SU-DHL-6 (cell line): ENCODE measurements at regions not wholly inside any gene's neighbourhood (a gene's known extent, or its start where the extent isn't known, plus 50 kb on each side); places are given as distances from the start of the nearest gene placed in this dataset.

Experiments used
- H2AFZ ChIP-seq: fragments of 200-600 bp; sonication (generic); 2 replicates; pipeline ENCODE4 v1.6.1; 2014; ENCODE audit warnings: low read depth, mild to moderate bottlenecking, moderate library complexity, mixed read lengths, antibody characterized with exemption, low read length; ENCODE audit not compliant: severe bottlenecking
- H3F3A ChIP-seq: fragments of 200-600 bp; shearing (Covaris generic); 2 replicates; pipeline ENCODE4 v1.6.0; 2016; ENCODE audit warnings: antibody characterized with exemption, mild to moderate bottlenecking; ENCODE audit not compliant: insufficient read depth
- H3K27ac ChIP-seq: fragments of 200-600 bp; sonication (generic); 2 replicates; pipeline ENCODE4 v1.5.1; 2016; ENCODE audit warnings: low read depth, mild to moderate bottlenecking, low read length, moderate library complexity, mixed read lengths
- H3K27me3 ChIP-seq: fragments of 200-600 bp; sonication (generic), shearing (Covaris generic); 2 replicates; pipeline ENCODE4 v1.6.0; 2014; ENCODE audit warnings: mild to moderate bottlenecking, low read length
- H3K36me3 ChIP-seq: fragments of 200-600 bp; sonication (generic); 2 replicates; pipeline ENCODE4 v1.6.1; 2014; ENCODE audit warnings: mild to moderate bottlenecking, low read length, mixed read lengths
- H3K4me2 ChIP-seq: fragments of 300-600, 200-600 bp; shearing (Covaris generic), sonication (generic); 2 replicates; pipeline ENCODE4 v1.6.0; 2014; ENCODE audit warnings: low read length, low read depth, mild to moderate bottlenecking; ENCODE audit not compliant: poor library complexity, severe bottlenecking
- H3K4me3 ChIP-seq: fragments of 200-600 bp; sonication (generic); 2 replicates; pipeline ENCODE4 v1.5.1; 2014; ENCODE audit warnings: antibody characterized with exemption, low read length, mild to moderate bottlenecking, mixed read lengths; ENCODE audit not compliant: insufficient read depth, poor library complexity, severe bottlenecking
- H3K79me2 ChIP-seq: fragments of 200-600 bp; sonication (generic); 2 replicates; pipeline ENCODE4 v1.6.1; 2014; ENCODE audit warnings: mild to moderate bottlenecking, low read length, moderate library complexity; ENCODE audit not compliant: insufficient read depth
- H3K9ac ChIP-seq: fragments of 200-600 bp; sonication (generic); 2 replicates; pipeline ENCODE4 v1.7.0; 2014; ENCODE audit warnings: mild to moderate bottlenecking, low read length
- H3K9me2 ChIP-seq: fragments of 200-600 bp; sonication (generic); replicated peaks from 2 replicates; pipeline ENCODE4 v1.6.1; 2014; ENCODE audit warnings: low read length; ENCODE audit not compliant: insufficient read depth
- H3K9me3 ChIP-seq: fragments of 200-600 bp; sonication (generic); 2 replicates; pipeline ENCODE4 v1.6.1; 2014; ENCODE audit warnings: low read length, mixed read lengths; ENCODE audit not compliant: insufficient read depth
- H4K20me1 ChIP-seq: fragments of 200-600 bp; sonication (generic); 2 replicates; pipeline ENCODE4 v1.6.1; 2014; ENCODE audit warnings: low read depth, mild to moderate bottlenecking, antibody characterized with exemption, low read length, moderate library complexity, mixed read lengths
- EZH2phosphoT487 ChIP-seq: fragments of 200-600 bp; sonication (generic), shearing (Covaris generic); conservative IDR thresholded peaks from 2 replicates; pipeline ENCODE4 v1.6.1; 2018; ENCODE audit warnings: mild to moderate bottlenecking, antibody characterized with exemption, low read length, moderate library complexity, mixed read lengths
- TF ChIP-seq, protein P1 (sequence below): fragments of 200-600 bp; sonication (generic); IDR thresholded peaks from one replicate; pipeline ENCODE4 v1.5.1; 2017; ENCODE audit warnings: antibody characterized with exemption, mild to moderate bottlenecking, low read length, moderate library complexity; ENCODE audit not compliant: insufficient read depth, poor library complexity, severe bottlenecking

DNA sequence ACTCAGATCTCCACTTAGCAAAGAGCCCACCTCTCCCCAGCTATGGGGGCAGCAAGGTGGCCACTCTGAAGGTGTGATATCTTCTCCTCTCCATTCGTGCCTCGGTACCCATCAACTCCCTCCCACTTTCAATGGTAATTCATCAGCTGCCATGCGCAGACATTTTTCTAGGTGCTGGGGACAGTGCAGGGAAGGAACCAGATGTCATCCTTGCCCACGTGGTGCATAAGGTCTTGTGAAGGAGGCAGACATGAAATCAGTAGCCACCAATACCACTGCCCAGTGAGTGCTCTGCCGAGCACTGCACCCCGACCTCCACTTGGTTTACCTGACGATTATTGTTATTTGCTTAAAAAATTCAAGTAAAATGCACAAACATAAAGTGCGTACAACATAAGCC lies 76.3 kb upstream of the CSF3R start:
- no peaks in the 10 kb centered on the region for H3K36me3 ChIP-seq

DNA sequence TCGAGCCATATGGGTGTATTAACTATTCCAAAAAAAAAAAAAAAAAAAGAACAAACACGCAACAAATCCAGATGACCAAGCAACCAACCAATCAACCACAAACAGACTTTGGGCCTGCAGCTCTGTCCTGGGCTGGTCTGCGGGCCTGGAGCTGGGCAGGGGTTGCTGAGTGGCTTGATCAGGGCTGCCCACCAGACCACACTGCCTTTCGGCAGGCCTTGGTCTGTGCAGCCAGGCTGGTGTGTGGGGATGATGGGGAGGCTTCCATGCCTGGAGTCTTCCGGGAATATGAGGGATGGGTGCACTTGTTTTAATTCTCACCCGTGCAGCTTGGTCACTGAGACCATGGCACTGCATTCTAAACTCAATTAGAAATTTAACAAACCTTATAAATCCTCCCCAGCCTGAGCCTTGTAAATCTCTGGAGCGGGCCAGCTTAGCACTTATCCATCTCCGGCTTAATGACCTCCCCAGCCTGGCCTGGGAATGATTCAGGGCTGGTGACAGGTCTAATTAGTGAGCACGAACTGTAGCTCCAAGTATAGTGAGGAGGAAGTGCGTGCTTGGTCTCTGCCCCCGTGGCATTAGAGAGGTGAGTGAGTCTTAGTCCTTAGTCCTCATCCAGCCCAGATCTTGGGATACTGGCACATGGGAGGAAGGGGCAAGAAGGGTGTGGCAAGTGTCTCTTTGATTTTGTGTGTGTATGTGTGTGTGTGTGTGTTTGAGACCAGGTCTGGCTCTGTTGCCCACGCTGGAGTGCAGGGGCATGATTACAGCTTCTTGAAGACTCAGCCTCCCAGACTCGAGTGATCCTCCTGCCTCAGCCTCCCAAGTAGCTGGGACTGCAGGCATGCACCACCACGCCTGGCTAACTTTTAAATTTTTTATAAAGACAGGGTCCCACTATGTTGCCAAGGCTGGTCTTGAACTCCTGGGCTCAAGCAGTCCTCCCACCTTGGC lies 74.6 kb upstream of the CSF3R start:
- no peaks in the 10 kb centered on the region for H3K9me2 ChIP-seq
- H3K9ac ChIP-seq: no peak overlapping the region
- no peak overlapping the region for H3K4me3 ChIP-seq
- H2AFZ ChIP-seq: no peak overlapping the region
- no peaks in the 10 kb centered on the region for H3F3A ChIP-seq
- H3K9me3 ChIP-seq: no peaks in the 10 kb centered on the region
- no peaks in the 10 kb centered on the region for H4K20me1 ChIP-seq
- H3K27me3 ChIP-seq: no peaks in the 10 kb centered on the region
- H3K36me3 ChIP-seq: no peaks in the 10 kb centered on the region
- H3K27ac ChIP-seq: no peak overlapping the region
- no peak for TF ChIP-seq EZH2phosphoT487
- TF ChIP-seq, protein P1, sequence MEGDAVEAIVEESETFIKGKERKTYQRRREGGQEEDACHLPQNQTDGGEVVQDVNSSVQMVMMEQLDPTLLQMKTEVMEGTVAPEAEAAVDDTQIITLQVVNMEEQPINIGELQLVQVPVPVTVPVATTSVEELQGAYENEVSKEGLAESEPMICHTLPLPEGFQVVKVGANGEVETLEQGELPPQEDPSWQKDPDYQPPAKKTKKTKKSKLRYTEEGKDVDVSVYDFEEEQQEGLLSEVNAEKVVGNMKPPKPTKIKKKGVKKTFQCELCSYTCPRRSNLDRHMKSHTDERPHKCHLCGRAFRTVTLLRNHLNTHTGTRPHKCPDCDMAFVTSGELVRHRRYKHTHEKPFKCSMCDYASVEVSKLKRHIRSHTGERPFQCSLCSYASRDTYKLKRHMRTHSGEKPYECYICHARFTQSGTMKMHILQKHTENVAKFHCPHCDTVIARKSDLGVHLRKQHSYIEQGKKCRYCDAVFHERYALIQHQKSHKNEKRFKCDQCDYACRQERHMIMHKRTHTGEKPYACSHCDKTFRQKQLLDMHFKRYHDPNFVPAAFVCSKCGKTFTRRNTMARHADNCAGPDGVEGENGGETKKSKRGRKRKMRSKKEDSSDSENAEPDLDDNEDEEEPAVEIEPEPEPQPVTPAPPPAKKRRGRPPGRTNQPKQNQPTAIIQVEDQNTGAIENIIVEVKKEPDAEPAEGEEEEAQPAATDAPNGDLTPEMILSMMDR: no peak
- H3K4me2 ChIP-seq: no peak overlapping the region
- H3K79me2 ChIP-seq: no peaks in the 10 kb centered on the region

More for the DNA sequence above, 76.3 kb upstream of the CSF3R start:
- H3K9me3 ChIP-seq: no peaks in the 10 kb centered on the region
- no peak overlapping the region for H3K4me2 ChIP-seq
- no peaks in the 10 kb centered on the region for H4K20me1 ChIP-seq
- no peak overlapping the region for H2AFZ ChIP-seq
- H3K4me3 ChIP-seq: no peak overlapping the region
- no peaks in the 10 kb centered on the region for H3K79me2 ChIP-seq
- no peaks in the 10 kb centered on the region for H3K27me3 ChIP-seq
- no peak overlapping the region for H3K9ac ChIP-seq
- H3K9me2 ChIP-seq: no peaks in the 10 kb centered on the region
- H3F3A ChIP-seq: no peaks in the 10 kb centered on the region
- H3K27ac ChIP-seq: no peak overlapping the region
- TF ChIP-seq, protein P1: no peak
- no peak for TF ChIP-seq EZH2phosphoT487

DNA sequence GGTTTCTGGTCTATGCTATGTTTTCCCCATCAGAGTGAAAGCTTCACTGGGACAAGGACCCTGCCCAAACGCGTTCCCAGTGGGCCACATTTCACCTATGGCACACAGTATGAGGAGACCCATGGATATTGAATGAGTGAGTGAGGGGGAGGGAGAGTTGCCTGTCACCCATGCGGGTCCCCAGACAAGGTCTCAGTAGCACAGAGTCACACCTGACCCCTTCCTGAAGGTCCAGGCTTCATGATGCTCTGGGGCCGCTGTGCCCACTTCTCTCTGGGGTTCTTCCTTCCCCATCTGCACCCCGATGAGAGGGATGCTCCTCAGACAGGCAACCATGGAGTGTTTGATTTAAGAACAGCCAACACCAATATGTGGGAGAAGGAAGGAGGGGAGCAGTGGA lies 72.3 kb upstream of the CSF3R start:
- H3K36me3 ChIP-seq: no peaks in the 10 kb centered on the region
- no peak overlapping the region for H3K4me2 ChIP-seq
- no peaks in the 10 kb centered on the region for H3F3A ChIP-seq
- TF ChIP-seq, protein P1: no peak
- TF ChIP-seq EZH2phosphoT487: no peak
- H3K27me3 ChIP-seq: no peaks in the 10 kb centered on the region
- no peaks in the 10 kb centered on the region for H4K20me1 ChIP-seq
- H3K9me3 ChIP-seq: no peaks in the 10 kb centered on the region
- H3K27ac ChIP-seq: no peak overlapping the region
- H3K4me3 ChIP-seq: no peak overlapping the region
- no peaks in the 10 kb centered on the region for H3K79me2 ChIP-seq
- H2AFZ ChIP-seq: no peak overlapping the region
- no peak overlapping the region for H3K9ac ChIP-seq
- H3K9me2 ChIP-seq: no peaks in the 10 kb centered on the region
